ENCODE measurements at regions not wholly inside any gene's neighbourhood (a gene's known extent, or its start where the extent isn't known, plus 50 kb on each side); places are given as distances from the start of the nearest gene placed in this dataset.

GRCh38 chr12:45613855-45614254 is 115.7 kb upstream of the ARID2 start:
- no peaks in the 10 kb centered on the region for H3K9me3 Mint-ChIP-seq
- H3K4me3 Mint-ChIP-seq = no peak overlapping the region
- no peak for ATAC-seq
- H3K36me3 Mint-ChIP-seq (ENCODE audit: insufficient read depth) = no peaks in the 10 kb centered on the region
- H3K27me3 Mint-ChIP-seq (ENCODE audit: low read depth) = peaks cover 6% of the 10 kb centered on the region
- peaks cover 9% of the 10 kb centered on the region for H3K4me1 Mint-ChIP-seq (ENCODE audit: low read depth)
- no peak for DNase-seq

GRCh38 chr12:45615268-45615667 is 114.2 kb upstream of the ARID2 start:
- no peak for DNase-seq
- peaks cover 2% of the 10 kb centered on the region for H3K27me3 Mint-ChIP-seq (ENCODE audit: low read depth)
- no peaks in the 10 kb centered on the region for H3K36me3 Mint-ChIP-seq (ENCODE audit: insufficient read depth)
- ATAC-seq = no peak
- no peaks in the 10 kb centered on the region for H3K9me3 Mint-ChIP-seq
- H3K4me1 Mint-ChIP-seq (ENCODE audit: low read depth) = peaks cover 7% of the 10 kb centered on the region
- no peak overlapping the region for H3K4me3 Mint-ChIP-seq

DNA sequence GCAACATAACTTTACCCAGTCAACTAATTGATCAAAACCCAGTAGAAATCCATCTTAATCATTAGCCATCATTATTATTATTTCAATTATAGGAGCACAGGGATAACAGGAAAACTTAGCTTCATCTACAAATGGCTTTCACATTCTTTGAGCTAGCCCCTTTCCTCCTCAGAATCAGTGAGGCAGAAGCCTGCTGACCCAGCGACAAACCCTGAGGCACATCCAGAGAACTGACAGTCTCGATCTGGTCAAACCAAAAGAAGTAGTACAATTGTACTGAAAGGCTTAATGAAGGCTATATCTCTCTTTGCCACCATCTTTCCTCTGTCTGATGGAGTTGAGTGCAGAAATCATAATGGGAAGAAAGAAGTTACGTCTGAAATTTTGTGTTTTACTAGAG is 109.8 kb upstream of the ARID2 start:
- Mint-ChIP-seq H3K36me3 (ENCODE audit: insufficient read depth) (no peaks in the 10 kb centered on the region), H3K4me1 (ENCODE audit: low read depth) (no peaks in the 10 kb centered on the region), H3K9me3 (no peaks in the 10 kb centered on the region), H3K27me3 (ENCODE audit: low read depth) (peaks cover 8% of the 10 kb centered on the region), H3K4me3 (no peak overlapping the region)
- ATAC-seq (no peak), DNase-seq (no peak)

- no peaks in the 10 kb centered on the region for H3K4me1 Mint-ChIP-seq (ENCODE audit: low read depth)
These were observed 107.8 kb upstream of the ARID2 start for GRCh38 chr12:45621703-45622102.

DNA sequence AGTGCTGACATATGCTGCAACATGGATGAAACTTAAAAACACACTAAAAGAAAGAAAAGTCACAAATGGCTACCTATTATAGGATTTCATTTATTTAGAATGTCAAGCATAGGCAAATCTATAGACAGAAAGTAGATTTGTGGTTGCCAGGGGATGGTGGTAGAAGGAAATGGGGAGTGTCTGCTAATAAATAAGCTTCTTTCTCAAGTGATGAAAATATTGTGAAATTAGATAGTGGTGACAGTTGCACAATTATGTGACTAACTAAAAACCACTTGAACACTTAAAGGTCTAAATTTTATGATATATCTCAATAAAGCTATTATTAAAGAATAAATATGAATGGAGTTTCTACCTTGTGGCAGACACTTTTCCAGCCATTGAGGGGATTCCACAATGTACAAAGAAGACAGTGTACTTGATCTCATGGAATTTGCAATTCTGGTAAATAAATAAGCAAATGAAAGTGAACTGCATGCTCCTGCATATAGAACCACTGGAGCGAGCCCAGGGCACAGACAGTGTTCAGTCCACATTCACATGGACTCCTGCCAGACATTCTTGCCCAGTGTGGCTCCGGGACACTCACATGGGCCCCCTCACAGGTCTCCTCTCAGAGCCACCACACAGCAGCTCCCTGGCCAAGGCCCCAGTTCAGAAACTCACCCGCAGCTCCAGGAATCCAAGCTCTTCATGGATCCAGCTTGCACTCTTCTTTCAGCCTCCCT is 107.1 kb upstream of the ARID2 start:
- H3K9me3 Mint-ChIP-seq = no peaks in the 10 kb centered on the region
- ATAC-seq (no peak), DNase-seq (no peak)
- peaks cover 11% of the 10 kb centered on the region for H3K27me3 Mint-ChIP-seq (ENCODE audit: low read depth)
- no peak overlapping the region for H3K4me3 Mint-ChIP-seq
- no peaks in the 10 kb centered on the region for H3K36me3 Mint-ChIP-seq (ENCODE audit: insufficient read depth)
- H3K4me1 Mint-ChIP-seq (ENCODE audit: low read depth) = no peaks in the 10 kb centered on the region

More at GRCh38 chr12:45621703-45622102, 107.8 kb upstream of the ARID2 start:
- H3K27me3 Mint-ChIP-seq (ENCODE audit: low read depth) = peaks cover 11% of the 10 kb centered on the region
- no peak for DNase-seq
- no peaks in the 10 kb centered on the region for H3K9me3 Mint-ChIP-seq
- ATAC-seq = no peak
- H3K4me3 Mint-ChIP-seq = no peak overlapping the region
- no peaks in the 10 kb centered on the region for H3K36me3 Mint-ChIP-seq (ENCODE audit: insufficient read depth)

DNA sequence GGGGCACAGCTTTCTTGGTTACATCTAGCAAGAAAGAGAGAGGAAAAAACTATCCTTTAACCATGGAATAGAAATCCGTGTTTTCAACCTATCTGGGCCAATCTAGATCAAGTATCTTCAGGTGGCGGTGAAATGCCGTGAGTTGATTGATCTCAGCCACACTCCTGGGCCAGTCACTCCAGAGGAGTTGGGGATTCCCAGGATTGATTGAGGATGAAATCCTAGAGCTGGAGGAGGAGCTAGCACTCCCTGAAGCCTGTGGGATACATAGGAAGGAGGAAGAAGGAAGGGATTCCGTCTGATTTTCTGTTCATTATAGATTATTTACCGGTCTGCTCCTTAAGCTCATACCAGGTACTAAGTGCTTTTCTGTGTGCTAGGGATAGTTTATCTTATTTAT is 106.3 kb upstream of the ARID2 start:
- Mint-ChIP-seq H3K36me3 (ENCODE audit: insufficient read depth) (no peaks in the 10 kb centered on the region), H3K4me1 (ENCODE audit: low read depth) (no peaks in the 10 kb centered on the region), H3K4me3 (no peak overlapping the region), H3K9me3 (no peaks in the 10 kb centered on the region), H3K27me3 (ENCODE audit: low read depth) (peaks cover 9% of the 10 kb centered on the region)
- ATAC-seq (no peak), DNase-seq (no peak)

GRCh38 chr12:45623940-45624339 is 105.6 kb upstream of the ARID2 start:
- no peaks in the 10 kb centered on the region for H3K4me1 Mint-ChIP-seq (ENCODE audit: low read depth)
- no peak for DNase-seq
- H3K4me3 Mint-ChIP-seq = no peak overlapping the region
- H3K36me3 Mint-ChIP-seq (ENCODE audit: insufficient read depth) = no peaks in the 10 kb centered on the region
- no peak for ATAC-seq
- peaks cover 13% of the 10 kb centered on the region for H3K27me3 Mint-ChIP-seq (ENCODE audit: low read depth)
- H3K9me3 Mint-ChIP-seq = no peaks in the 10 kb centered on the region

- ATAC-seq (no peak), DNase-seq (no peak)
- Mint-ChIP-seq H3K9me3 (no peaks in the 10 kb centered on the region), H3K4me3 (no peak overlapping the region), H3K36me3 (ENCODE audit: insufficient read depth) (no peaks in the 10 kb centered on the region), H3K27me3 (ENCODE audit: low read depth) (peaks cover 8% of the 10 kb centered on the region), H3K4me1 (ENCODE audit: low read depth) (no peaks in the 10 kb centered on the region)
These were observed 102.5 kb upstream of the ARID2 start for GRCh38 chr12:45626965-45627364.

DNA sequence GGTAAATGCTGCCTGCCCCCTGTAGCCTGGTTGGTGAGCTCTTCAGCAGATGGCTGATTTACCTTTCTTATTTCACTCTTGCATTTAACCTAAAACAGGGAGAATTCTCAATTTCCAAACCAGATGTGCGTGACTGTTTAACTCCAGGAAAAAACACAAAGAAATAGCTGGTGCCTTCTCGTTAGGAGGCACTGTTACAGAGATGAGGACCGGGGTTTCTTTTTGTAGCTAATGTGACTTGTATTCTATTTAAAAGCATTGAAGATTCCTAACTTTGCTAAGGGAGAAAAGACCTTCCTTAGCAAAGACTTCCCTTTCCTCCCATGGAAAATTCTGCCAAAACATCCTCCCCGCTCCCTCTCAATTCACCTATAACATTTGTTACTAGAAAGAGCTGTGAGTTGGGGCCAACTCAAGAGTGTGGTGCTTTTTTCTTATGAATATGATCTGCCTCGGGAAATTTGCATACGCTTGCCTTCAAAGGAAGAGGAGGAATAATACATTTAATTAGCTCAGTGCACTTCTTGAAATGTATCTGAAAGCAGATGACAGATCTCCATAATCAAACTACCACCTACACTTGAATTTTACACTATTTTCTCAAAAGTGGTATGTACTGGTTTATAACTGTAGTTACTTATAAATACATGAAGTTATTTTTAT is 102.0 kb upstream of the ARID2 start:
- ATAC-seq = no peak
- Mint-ChIP-seq H3K36me3 (ENCODE audit: insufficient read depth) (no peaks in the 10 kb centered on the region), H3K4me3 (no peak overlapping the region), H3K9me3 (no peaks in the 10 kb centered on the region), H3K4me1 (ENCODE audit: low read depth) (no peaks in the 10 kb centered on the region), H3K27me3 (ENCODE audit: low read depth) (peaks cover 7% of the 10 kb centered on the region)
- no peak for DNase-seq

DNA sequence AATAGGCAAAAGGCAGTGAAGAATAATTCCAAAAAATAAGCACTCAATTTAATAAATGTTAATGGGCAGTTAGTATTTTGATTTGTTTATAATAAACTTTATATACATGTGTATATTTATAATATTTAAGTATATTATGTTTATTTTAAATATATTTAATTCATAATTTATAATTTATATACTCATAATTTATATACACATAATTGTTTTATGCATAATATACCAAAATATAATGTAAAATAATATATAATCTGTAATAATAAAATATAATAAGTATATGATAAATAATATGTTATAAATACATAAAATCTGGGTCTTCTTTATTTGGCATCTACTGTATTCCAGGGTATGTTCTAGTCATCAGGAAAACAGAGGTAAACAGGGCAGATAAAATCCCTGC is 100.2 kb upstream of the ARID2 start:
- ATAC-seq = no peak
- peaks cover 7% of the 10 kb centered on the region for H3K27me3 Mint-ChIP-seq (ENCODE audit: low read depth)

DNA sequence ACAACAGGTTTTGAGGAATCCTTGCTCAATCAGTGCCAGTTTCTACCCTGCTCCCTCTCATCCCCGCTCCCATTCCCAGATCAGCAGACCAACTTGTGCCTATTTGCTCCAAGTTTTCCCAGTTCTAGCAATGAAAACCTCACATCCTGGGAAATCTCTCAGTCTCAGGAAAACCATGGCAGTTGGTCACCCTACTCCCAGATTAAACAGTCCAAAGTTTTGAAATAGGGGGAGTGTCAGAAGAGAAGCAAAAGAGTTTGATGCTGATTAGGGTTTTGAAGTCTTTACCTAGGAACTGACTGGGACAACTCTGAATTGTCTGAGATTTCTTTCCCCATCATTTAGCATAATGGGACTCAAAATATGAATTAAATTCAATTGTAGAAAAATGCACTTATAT is 95.8 kb upstream of the ARID2 start:
- no peak for DNase-seq
- no peaks in the 10 kb centered on the region for H3K4me1 Mint-ChIP-seq (ENCODE audit: low read depth)
- ATAC-seq = no peak
- no peaks in the 10 kb centered on the region for H3K9me3 Mint-ChIP-seq
- no peak overlapping the region for H3K4me3 Mint-ChIP-seq
- H3K36me3 Mint-ChIP-seq (ENCODE audit: insufficient read depth) = no peaks in the 10 kb centered on the region
- no peaks in the 10 kb centered on the region for H3K27me3 Mint-ChIP-seq (ENCODE audit: low read depth)

More for the DNA sequence above, 100.2 kb upstream of the ARID2 start:
- no peaks in the 10 kb centered on the region for H3K36me3 Mint-ChIP-seq (ENCODE audit: insufficient read depth)
- DNase-seq = no peak
- H3K4me1 Mint-ChIP-seq (ENCODE audit: low read depth) = no peaks in the 10 kb centered on the region
- no peaks in the 10 kb centered on the region for H3K9me3 Mint-ChIP-seq
- no peak overlapping the region for H3K4me3 Mint-ChIP-seq

- no peak for ATAC-seq
- Mint-ChIP-seq H3K4me1 (ENCODE audit: low read depth) (no peaks in the 10 kb centered on the region), H3K36me3 (ENCODE audit: insufficient read depth) (no peaks in the 10 kb centered on the region), H3K9me3 (no peaks in the 10 kb centered on the region), H3K4me3 (no peak overlapping the region), H3K27me3 (ENCODE audit: low read depth) (no peaks in the 10 kb centered on the region)
- DNase-seq = no peak
These were observed 95.1 kb upstream of the ARID2 start for GRCh38 chr12:45634273-45634917.

- Mint-ChIP-seq H3K9me3 (no peaks in the 10 kb centered on the region), H3K36me3 (ENCODE audit: insufficient read depth) (no peaks in the 10 kb centered on the region), H3K4me1 (ENCODE audit: low read depth) (no peaks in the 10 kb centered on the region), H3K27me3 (ENCODE audit: low read depth) (no peaks in the 10 kb centered on the region), H3K4me3 (no peak overlapping the region)
- ATAC-seq = no peak
- DNase-seq = no peak
These were observed 92.3 kb upstream of the ARID2 start for GRCh38 chr12:45637242-45637641.

- Mint-ChIP-seq H3K36me3 (ENCODE audit: insufficient read depth) (no peaks in the 10 kb centered on the region), H3K4me3 (no peak overlapping the region), H3K4me1 (ENCODE audit: low read depth) (no peaks in the 10 kb centered on the region), H3K9me3 (no peaks in the 10 kb centered on the region), H3K27me3 (ENCODE audit: low read depth) (no peaks in the 10 kb centered on the region)
- ATAC-seq (no peak), DNase-seq (no peak)
These were observed 91.8 kb upstream of the ARID2 start for GRCh38 chr12:45637706-45638105.

GRCh38 chr12:45638386-45638785 is 91.1 kb upstream of the ARID2 start:
- Mint-ChIP-seq H3K9me3 (no peaks in the 10 kb centered on the region), H3K4me3 (no peak overlapping the region), H3K4me1 (ENCODE audit: low read depth) (no peaks in the 10 kb centered on the region), H3K36me3 (ENCODE audit: insufficient read depth) (no peaks in the 10 kb centered on the region), H3K27me3 (ENCODE audit: low read depth) (no peaks in the 10 kb centered on the region)
- no peak for DNase-seq
- ATAC-seq = no peak
